Activated T-helper 2 cell treated with anti-CD3 and anti-CD28 coated beads, Interferon-gamma antibody, Interleukin-2, Interleukin-4, amounts not matched to agents 10 μg/mL and 5 μg/mL and 100 μg/mL, durations not matched to agents 14 hours and 24 hours and 36 hours (primary cell): ENCODE measurements at regions not wholly inside any gene's neighbourhood (a gene's known extent, or its start where the extent isn't known, plus 50 kb on each side); places are given as distances from the start of the nearest gene placed in this dataset.
"Not testable (repeated sequence)": the region's sequence is repeated elsewhere in the genome, so short reads cannot be mapped to it uniquely, and the experiment has no call there.

Experiments used
- DNase-seq: peaks from one replicate; pipeline ENCODE4 v3.0.0; 2021; ENCODE audit warnings: low spot score
- H3K27ac Mint-ChIP-seq: one replicate; pipeline ENCODE4 v1.8.0; 2021; ENCODE audit warnings: mixed read lengths
- H3K27me3 Mint-ChIP-seq: one replicate; pipeline ENCODE4 v1.8.0; 2021; ENCODE audit warnings: low read depth, mixed read lengths
- H3K36me3 Mint-ChIP-seq: one replicate; pipeline ENCODE4 v1.8.0; 2021; ENCODE audit warnings: low read depth, mixed read lengths
- H3K4me1 Mint-ChIP-seq: one replicate; pipeline ENCODE4 v1.8.0; 2021; ENCODE audit warnings: low read depth, mixed read lengths
- H3K4me3 Mint-ChIP-seq: one replicate; pipeline ENCODE4 v1.8.0; 2021; ENCODE audit warnings: low read depth, mild to moderate bottlenecking, moderate library complexity, mixed read lengths
- H3K9me3 Mint-ChIP-seq: one replicate; pipeline ENCODE4 v1.8.0; 2021; ENCODE audit warnings: mixed read lengths
- intact Hi-C: fragments of 100-400 bp; cut with micrococcal nuclease; formaldehyde crosslinking; loops from one replicate; pipeline ENCODE4 v1.15.1; 2023

GRCh38 chrX:139475432-139475831 lies 55.1 kb upstream of the F9 start:
- intact Hi-C loops, result no loop called here
- DNase-seq, result no peak
- H3K27me3 Mint-ChIP-seq, result no peaks in the 10 kb centered on the region
- H3K4me3 Mint-ChIP-seq, result no peak overlapping the region
- no peaks in the 10 kb centered on the region for H3K4me1 Mint-ChIP-seq
- no peak overlapping the region for H3K27ac Mint-ChIP-seq
- H3K9me3 Mint-ChIP-seq, result no peaks in the 10 kb centered on the region
- H3K36me3 Mint-ChIP-seq, result no peaks in the 10 kb centered on the region

GRCh38 chrX:139461945-139462344 lies 68.6 kb upstream of the F9 start:
- intact Hi-C loops, DNase-seq, H3K9me3 Mint-ChIP-seq, H3K36me3 Mint-ChIP-seq, H3K27ac Mint-ChIP-seq, H3K4me1 Mint-ChIP-seq, H3K4me3 Mint-ChIP-seq, H3K27me3 Mint-ChIP-seq: not testable (repeated sequence)

GRCh38 chrX:139454743-139455142 lies 75.8 kb upstream of the F9 start:
- intact Hi-C loops, result no loop called here
- Mint-ChIP-seq H3K36me3 (no peaks in the 10 kb centered on the region), H3K4me1 (no peaks in the 10 kb centered on the region), H3K27ac (no peak overlapping the region), H3K4me3 (no peak overlapping the region), H3K27me3 (no peaks in the 10 kb centered on the region), H3K9me3 (no peaks in the 10 kb centered on the region)
- DNase-seq, result no peak

- Mint-ChIP-seq H3K4me3 (no peak overlapping the region), H3K27ac (no peak overlapping the region), H3K36me3 (no peaks in the 10 kb centered on the region), H3K9me3 (no peaks in the 10 kb centered on the region), H3K27me3 (no peaks in the 10 kb centered on the region), H3K4me1 (no peaks in the 10 kb centered on the region)
- intact Hi-C loops, result no loop called here
- DNase-seq, result no peak
These were observed 81.5 kb upstream of the F9 start for GRCh38 chrX:139448996-139449395.

GRCh38 chrX:139446832-139447231 lies 83.7 kb upstream of the F9 start:
- no peak for DNase-seq
- H3K4me3 Mint-ChIP-seq, result no peak overlapping the region
- intact Hi-C loops, result no loop called here
- no peaks in the 10 kb centered on the region for H3K4me1 Mint-ChIP-seq
- H3K9me3 Mint-ChIP-seq, result no peaks in the 10 kb centered on the region
- H3K27me3 Mint-ChIP-seq, result no peaks in the 10 kb centered on the region
- no peak overlapping the region for H3K27ac Mint-ChIP-seq
- H3K36me3 Mint-ChIP-seq, result no peaks in the 10 kb centered on the region

GRCh38 chrX:139429913-139430312 lies 100.6 kb upstream of the F9 start:
- H3K27ac Mint-ChIP-seq, result no peak overlapping the region
- no peak overlapping the region for H3K4me3 Mint-ChIP-seq
- no peak for DNase-seq
- H3K4me1 Mint-ChIP-seq, result no peaks in the 10 kb centered on the region
- intact Hi-C loops, result no loop called here
- no peaks in the 10 kb centered on the region for H3K27me3 Mint-ChIP-seq
- H3K36me3 Mint-ChIP-seq, result no peaks in the 10 kb centered on the region
- no peaks in the 10 kb centered on the region for H3K9me3 Mint-ChIP-seq

GRCh38 chrX:139423186-139423585 lies 107.4 kb upstream of the F9 start:
- H3K27ac Mint-ChIP-seq, result no peak overlapping the region
- H3K9me3 Mint-ChIP-seq, result no peaks in the 10 kb centered on the region
- intact Hi-C loops, result no loop called here
- no peak for DNase-seq
- no peaks in the 10 kb centered on the region for H3K36me3 Mint-ChIP-seq
- H3K4me1 Mint-ChIP-seq, result no peaks in the 10 kb centered on the region
- H3K4me3 Mint-ChIP-seq, result no peak overlapping the region
- no peaks in the 10 kb centered on the region for H3K27me3 Mint-ChIP-seq

GRCh38 chrX:139398258-139398657 lies 132.3 kb upstream of the F9 start:
- H3K9me3 Mint-ChIP-seq, H3K36me3 Mint-ChIP-seq: not testable (repeated sequence)

GRCh38 chrX:139388254-139388653 lies 142.3 kb upstream of the F9 start:
- Mint-ChIP-seq H3K36me3 (no peaks in the 10 kb centered on the region), H3K4me3 (no peak overlapping the region), H3K9me3 (no peaks in the 10 kb centered on the region), H3K4me1 (no peaks in the 10 kb centered on the region), H3K27me3 (no peaks in the 10 kb centered on the region), H3K27ac (no peak overlapping the region)
- intact Hi-C loops, result no loop called here
- no peak for DNase-seq

More at GRCh38 chrX:139398258-139398657, 132.3 kb upstream of the F9 start:
- intact Hi-C loops, H3K27me3 Mint-ChIP-seq, DNase-seq, H3K4me1 Mint-ChIP-seq, H3K4me3 Mint-ChIP-seq, H3K27ac Mint-ChIP-seq: not testable (repeated sequence)

GRCh38 chrX:139382529-139382928 lies 148.0 kb upstream of the F9 start:
- H3K4me3 Mint-ChIP-seq, result no peak overlapping the region
- H3K9me3 Mint-ChIP-seq, result no peaks in the 10 kb centered on the region
- intact Hi-C loops, result no loop called here
- no peak for DNase-seq
- no peaks in the 10 kb centered on the region for H3K27me3 Mint-ChIP-seq
- H3K4me1 Mint-ChIP-seq, result no peaks in the 10 kb centered on the region
- no peak overlapping the region for H3K27ac Mint-ChIP-seq
- no peaks in the 10 kb centered on the region for H3K36me3 Mint-ChIP-seq

GRCh38 chrX:139376547-139376946 lies 154.0 kb upstream of the F9 start:
- H3K27me3 Mint-ChIP-seq, DNase-seq, H3K4me3 Mint-ChIP-seq, H3K4me1 Mint-ChIP-seq, H3K27ac Mint-ChIP-seq, intact Hi-C loops, H3K9me3 Mint-ChIP-seq, H3K36me3 Mint-ChIP-seq: not testable (repeated sequence)

GRCh38 chrX:139360356-139360755 lies 170.2 kb upstream of the F9 start:
- no peaks in the 10 kb centered on the region for H3K4me1 Mint-ChIP-seq
- intact Hi-C loops, result no loop called here
- no peak overlapping the region for H3K4me3 Mint-ChIP-seq
- H3K9me3 Mint-ChIP-seq, result no peaks in the 10 kb centered on the region
- DNase-seq, result no peak
- H3K27me3 Mint-ChIP-seq, result no peaks in the 10 kb centered on the region
- H3K36me3 Mint-ChIP-seq, result no peaks in the 10 kb centered on the region
- no peak overlapping the region for H3K27ac Mint-ChIP-seq

GRCh38 chrX:139342594-139342991 lies 187.9 kb upstream of the F9 start:
- H3K27me3 Mint-ChIP-seq, H3K27ac Mint-ChIP-seq, DNase-seq, intact Hi-C loops, H3K4me3 Mint-ChIP-seq, H3K9me3 Mint-ChIP-seq, H3K4me1 Mint-ChIP-seq, H3K36me3 Mint-ChIP-seq: not testable (repeated sequence)

- H3K9me3 Mint-ChIP-seq, H3K4me1 Mint-ChIP-seq, H3K36me3 Mint-ChIP-seq, H3K27me3 Mint-ChIP-seq, DNase-seq, H3K4me3 Mint-ChIP-seq, H3K27ac Mint-ChIP-seq, intact Hi-C loops: not testable (repeated sequence)
These were observed 188.5 kb upstream of the F9 start for GRCh38 chrX:139341855-139342593.
